H1 (cell line): ENCODE measurements at regions not wholly inside any gene's neighbourhood (a gene's known extent, or its start where the extent isn't known, plus 50 kb on each side); places are given as distances from the start of the nearest gene placed in this dataset.

Experiments
- CTCF ChIA-PET: fragments of 300-600 bp; sonication (Branson Sonifier 250); formaldehyde crosslinking; loops from one replicate; lab custom pipeline; 2021; ENCODE audit not compliant: partially characterized antibody; lab: Charles Lee
- POLR2A ChIA-PET: fragments of 300-600 bp; sonication (Branson Sonifier 250); formaldehyde crosslinking; loops from one replicate; lab custom pipeline; 2021; ENCODE audit warnings: inconsistent platforms; ENCODE audit not compliant: partially characterized antibody; lab: Charles Lee
- DNase-seq, 2 experiments: peaks; one replicate each; pipeline versions ENCODE4 v3.0.0 to v3.0.0-alpha.2; 2010 to 2022; ENCODE audit warnings: low spot score in 2 of 2, low read depth in 1 of 2, mixed read lengths in 1 of 2
- FAIRE-seq: peaks from 2 replicates; lab custom pipeline; 2011; peaks lifted over from hg19 to GRCh38; lab: Jason Lieb, UNC
- H2AFZ ChIP-seq: 2 replicates; pipeline ENCODE4 v1.8.1; 2012; ENCODE audit warnings: low read length, inconsistent platforms
- H2AK5ac ChIP-seq: 2 replicates; pipeline ENCODE4 v1.6.1; 2013; ENCODE audit warnings: low read depth, low read length
- H2BK120ac ChIP-seq: replicated peaks from 2 replicates; pipeline ENCODE3; 2013; ENCODE audit warnings: low read depth, low read length, inconsistent platforms
- H2BK12ac ChIP-seq: 2 replicates; pipeline ENCODE4 v1.6.1; 2013; ENCODE audit warnings: low read depth, low read length
- H2BK15ac ChIP-seq: 2 replicates; pipeline ENCODE4 v1.6.1; 2013; ENCODE audit warnings: low read length
- H2BK20ac ChIP-seq: 2 replicates; pipeline ENCODE4 v1.6.1; 2013; ENCODE audit warnings: low read length
- H2BK5ac ChIP-seq: 2 replicates; pipeline ENCODE4 v1.6.1; 2013; ENCODE audit warnings: low read depth, low read length
- H3K14ac ChIP-seq: 2 replicates; pipeline ENCODE4 v1.6.1; 2013; ENCODE audit warnings: inconsistent platforms; ENCODE audit not compliant: insufficient read length
- H3K18ac ChIP-seq: 2 replicates; pipeline ENCODE4 v1.6.1; 2013; ENCODE audit warnings: low read length; ENCODE audit errors: extremely low read depth
- H3K23ac ChIP-seq: 2 replicates; pipeline ENCODE4 v1.6.1; 2013; ENCODE audit warnings: inconsistent platforms; ENCODE audit not compliant: insufficient read length
- H3K23me2 ChIP-seq: 2 replicates; pipeline ENCODE4 v1.6.1; 2013; ENCODE audit warnings: low read depth, low read length
- H3K27ac ChIP-seq: 2 replicates; pipeline ENCODE4 v1.6.1; 2011; ENCODE audit warnings: low read depth, low read length, inconsistent platforms
- H3K27me3 ChIP-seq, 4 experiments: replicated peaks in 1 of 4; 1 replicate in 1 of 4; 2 replicates in 3 of 4; pipeline versions ENCODE4 v1.6.1 to v1.8.1; 2011 to 2013; ENCODE audit warnings: low read length in 3 of 4, mild to moderate bottlenecking in 3 of 4, inconsistent platforms in 2 of 4, mixed read lengths in 2 of 4, moderate library complexity in 1 of 4; ENCODE audit not compliant: control insufficient read depth in 3 of 4, insufficient read depth in 3 of 4; ENCODE audit errors: extremely low read depth in 1 of 4
- H3K36me3 ChIP-seq, 4 experiments: 2 replicates each; pipeline versions ENCODE4 v1.6.1 to v1.8.1; 2011 to 2013; ENCODE audit warnings: mild to moderate bottlenecking in 4 of 4, low read length in 3 of 4, moderate library complexity in 2 of 4, control low read depth in 1 of 4, inconsistent platforms in 1 of 4; ENCODE audit not compliant: insufficient read depth in 4 of 4, control insufficient read depth in 2 of 4
- H3K4ac ChIP-seq: replicated peaks from 2 replicates; pipeline ENCODE3; 2013; ENCODE audit warnings: low read length, low read depth, mixed read lengths, inconsistent platforms; ENCODE audit not compliant: insufficient read length
- H3K4me1 ChIP-seq, 4 experiments: replicated peaks in 1 of 4; 1 replicate in 1 of 4; 2 replicates in 3 of 4; pipeline versions ENCODE4 v1.6.1 to v1.8.1; 2011 to 2013; ENCODE audit warnings: low read length in 3 of 4, inconsistent platforms in 2 of 4, mixed read lengths in 1 of 4; ENCODE audit not compliant: insufficient read depth in 4 of 4, control insufficient read depth in 3 of 4
- H3K4me2 ChIP-seq, 2 experiments: 2 replicates each; pipeline versions ENCODE4 v1.6.1 to v1.8.1; 2011 to 2013; ENCODE audit warnings: low read depth in 2 of 2, low read length in 2 of 2, control low read depth in 1 of 2, inconsistent platforms in 1 of 2, mild to moderate bottlenecking in 1 of 2; ENCODE audit not compliant: insufficient read depth in 1 of 2
- H3K4me3 ChIP-seq, 4 experiments: fragments of 200-600, 300-600 bp in 1 of 4; sonication (generic), shearing (Covaris generic), sonication (Bioruptor Twin) in 1 of 4; 2 replicates each; pipeline versions ENCODE4 v1.5.1 to v1.8.1; 2011 to 2016; ENCODE audit warnings: low read length in 4 of 4, low read depth in 3 of 4, control low read depth in 2 of 4, inconsistent platforms in 2 of 4, mild to moderate bottlenecking in 2 of 4, mixed read lengths in 1 of 4, moderate library complexity in 1 of 4; ENCODE audit not compliant: insufficient read depth in 2 of 4; ENCODE audit errors: extremely low read depth in 1 of 4
- H3K56ac ChIP-seq: replicated peaks from 2 replicates; pipeline ENCODE3; 2013; ENCODE audit warnings: low read depth, mild to moderate bottlenecking, mixed read lengths, low read length, inconsistent platforms; ENCODE audit not compliant: insufficient read length
- H3K79me1 ChIP-seq: 2 replicates; pipeline ENCODE4 v1.6.1; 2013; ENCODE audit warnings: low read depth, low read length, control low read depth
- H3K79me2 ChIP-seq, 2 experiments: 2 replicates each; pipeline versions ENCODE4 v1.6.1 to v1.8.1; 2012 to 2013; ENCODE audit warnings: low read length in 2 of 2, mild to moderate bottlenecking in 2 of 2, inconsistent platforms in 1 of 2; ENCODE audit not compliant: insufficient read depth in 2 of 2, control insufficient read depth in 1 of 2
- H3K9ac ChIP-seq, 4 experiments: replicated peaks in 1 of 4; 1 replicate in 1 of 4; 2 replicates in 3 of 4; pipeline versions ENCODE4 v1.6.1 to v1.8.1; 2011 to 2013; ENCODE audit warnings: low read depth in 3 of 4, low read length in 3 of 4, control low read depth in 2 of 4, mild to moderate bottlenecking in 2 of 4, moderate library complexity in 2 of 4, inconsistent platforms in 1 of 4; ENCODE audit errors: extremely low read depth in 1 of 4
- H3K9me3 ChIP-seq, 2 experiments: 2 replicates each; pipeline versions ENCODE4 v1.6.1 to v1.8.1; 2012 to 2013; ENCODE audit warnings: mild to moderate bottlenecking in 2 of 2, moderate library complexity in 2 of 2, control low read depth in 1 of 2, inconsistent platforms in 1 of 2, low read depth in 1 of 2, low read length in 1 of 2, mixed read lengths in 1 of 2; ENCODE audit not compliant: insufficient read depth in 2 of 2
- H4K20me1 ChIP-seq, 2 experiments: replicated peaks in 1 of 2; 2 replicates each; pipeline versions ENCODE3 to v1.8.1; 2011 to 2013; ENCODE audit warnings: inconsistent platforms in 2 of 2, low read length in 2 of 2, mild to moderate bottlenecking in 1 of 2; ENCODE audit not compliant: insufficient read depth in 2 of 2, control insufficient read depth in 1 of 2
- H4K5ac ChIP-seq: 2 replicates; pipeline ENCODE4 v1.6.1; 2013; ENCODE audit warnings: low read length, low read depth, mixed read lengths, inconsistent platforms; ENCODE audit not compliant: insufficient read length
- H4K8ac ChIP-seq: 2 replicates; pipeline ENCODE4 v1.8.0; 2013; ENCODE audit warnings: mild to moderate bottlenecking, moderate library complexity, low read length, inconsistent platforms; ENCODE audit not compliant: insufficient read depth; ENCODE audit errors: extremely low read depth
- H4K91ac ChIP-seq: replicated peaks from 2 replicates; pipeline ENCODE3; 2013; ENCODE audit warnings: low read length, mixed read lengths, inconsistent platforms; ENCODE audit not compliant: insufficient read length
- FOSL1 ChIP-seq: IDR thresholded peaks from 2 replicates; pipeline ENCODE4 v1.6.1; 2011; ENCODE audit warnings: mild to moderate bottlenecking, low read depth, low read length, moderate library complexity; ENCODE audit not compliant: insufficient read depth
- RNF2 ChIP-seq: fragments of 200-900, 300-1000 bp; sonication (generic); IDR thresholded peaks from 2 replicates; pipeline ENCODE4 v1.7.1; 2016; ENCODE audit warnings: borderline replicate concordance, low read depth, mild to moderate bottlenecking, antibody characterized with exemption, low read length; ENCODE audit not compliant: poor library complexity, severe bottlenecking; ENCODE audit errors: missing control alignments
- RXRA ChIP-seq: IDR thresholded peaks from 2 replicates; pipeline ENCODE4 v1.6.1; 2011; ENCODE audit warnings: low read depth, mild to moderate bottlenecking, low read length, moderate library complexity; ENCODE audit not compliant: insufficient read depth
- SIRT6 ChIP-seq: IDR thresholded peaks from one replicate; pipeline ENCODE4 v1.7.1; 2012; ENCODE audit warnings: low read length, inconsistent platforms

DNA sequence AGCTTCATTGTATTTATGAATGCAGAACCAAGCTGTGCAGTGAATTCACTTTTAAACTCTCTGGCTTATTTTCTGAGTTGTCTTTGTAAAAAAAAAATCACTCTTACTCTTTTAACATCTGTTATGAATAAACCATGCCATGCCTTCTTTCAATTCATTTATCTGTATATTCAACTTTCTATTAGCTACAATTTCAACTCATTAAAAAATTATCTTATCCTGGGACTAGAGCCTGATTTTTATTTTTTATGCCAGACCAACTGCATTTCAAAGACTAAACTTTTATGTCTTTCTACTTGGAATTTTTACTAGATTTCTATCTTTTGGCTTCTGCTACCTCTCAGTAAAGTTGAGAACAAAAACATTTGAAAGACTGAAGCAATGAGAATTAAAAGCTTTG lies 342.7 kb downstream of the DEPDC1B start:
- no peak for DNase-seq

More for the DNA sequence above, 342.7 kb downstream of the DEPDC1B start:
- TF ChIP-seq RNF2 (no peak), FOSL1 (no peak), SIRT6 (no peak), RXRA (no peak)
- Histone ChIP-seq H3K23me2 (no peaks in the 10 kb centered on the region), H2BK5ac (no peak overlapping the region), H4K8ac (no peak overlapping the region), H2BK12ac (no peak overlapping the region), H4K5ac (no peak overlapping the region), H3K4me1 (peaks cover 0 to 3% (median 0%) of the 10 kb centered on the region in 4 experiments; a peak in 1 of 7 replicates), H3K4ac (no peak overlapping the region), H3K9ac (no peak overlapping the region), H3K4me3 (no peak overlapping the region), H3K36me3 (no peaks in the 10 kb centered on the region; a peak in 1 of 8 replicates), H2BK15ac (no peak overlapping the region), H3K23ac (no peak overlapping the region), H2BK20ac (no peak overlapping the region), H3K14ac (no peak overlapping the region), H2AK5ac (no peak overlapping the region), H3K9me3 (no peaks in the 10 kb centered on the region), H3K4me2 (no peak overlapping the region), H4K91ac (no peak overlapping the region), H3K79me2 (no peaks in the 10 kb centered on the region), H3K27ac (no peak overlapping the region), H2AFZ (no peak overlapping the region), H3K79me1 (no peaks in the 10 kb centered on the region), H2BK120ac (no peak overlapping the region), H3K18ac (no peak overlapping the region), H3K27me3 (no peaks in the 10 kb centered on the region), H4K20me1 (no peaks in the 10 kb centered on the region), H3K56ac (no peak overlapping the region)
- CTCF ChIA-PET = interaction anchor here (0.7 to 0.9 kb wide), 2 partner anchors 70 to 124 kb away, joined by 3 to 4 read pairs; no protein-coding TSS in a partner anchor
- POLR2A ChIA-PET = no interaction called here
- no peak for FAIRE-seq
